Spleen (tissue), 11 donors: ENCODE measurements at regions not wholly inside any gene's neighbourhood (a gene's known extent, or its start where the extent isn't known, plus 50 kb on each side); places are given as distances from the start of the nearest gene placed in this dataset.
"Not testable (repeated sequence)": the region's sequence is repeated elsewhere in the genome, so short reads cannot be mapped to it uniquely, and the experiment has no call there.

Experiments used
- DNase-seq: peaks from one replicate; pipeline ENCODE4 v3.0.0-alpha.2; 2020
- H3K27ac ChIP-seq, 8 donors: fragments of 200-600 bp; sonication (generic) in 7 of 8; 1 replicate in 4 of 8; 2 replicates in 4 of 8; pipeline versions ENCODE4 v1.5.0 to v1.8.0; 2016 to 2021; ENCODE audit warnings: inconsistent platforms in 4 of 8, mild to moderate bottlenecking in 4 of 8, moderate library complexity in 1 of 8
- H3K27me3 ChIP-seq, 7 donors: fragments of 200-600 bp; sonication (generic) in 6 of 7; replicated peaks in 1 of 7; 1 replicate in 4 of 7; 2 replicates in 3 of 7; pipeline versions ENCODE4 v1.5.0 to v1.8.0; 2016 to 2021; ENCODE audit warnings: inconsistent platforms in 3 of 7, mild to moderate bottlenecking in 1 of 7
- H3K36me3 ChIP-seq, 6 donors: fragments of 200-600 bp; sonication (generic) in 5 of 6; 1 replicate in 4 of 6; 2 replicates in 2 of 6; pipeline versions ENCODE4 v1.5.0 to v1.8.0; 2016 to 2021; ENCODE audit warnings: inconsistent platforms in 2 of 6
- H3K4me1 ChIP-seq, 6 donors: fragments of 200-600 bp; sonication (generic) in 5 of 6; 1 replicate in 3 of 6; 2 replicates in 3 of 6; pipeline versions ENCODE4 v1.5.0 to v1.8.0; 2016 to 2021; ENCODE audit warnings: inconsistent platforms in 3 of 6
- H3K4me3 ChIP-seq, 8 donors: fragments of 200-600 bp; sonication (generic) in 7 of 8; 1 replicate in 4 of 8; 2 replicates in 4 of 8; pipeline versions ENCODE4 v1.5.0 to v1.8.0; 2016 to 2021; ENCODE audit warnings: inconsistent platforms in 4 of 8, mild to moderate bottlenecking in 4 of 8, moderate library complexity in 2 of 8
- H3K9me3 ChIP-seq, 8 donors: fragments of 200-600 bp; sonication (generic) in 7 of 8; 1 replicate in 4 of 8; 2 replicates in 4 of 8; pipeline versions ENCODE4 v1.5.0 to v1.8.0; 2016 to 2021; ENCODE audit warnings: inconsistent platforms in 4 of 8
- POLR2A ChIP-seq, 3 donors: fragments of 450-650 bp; IDR thresholded peaks; one replicate each; pipeline ENCODE4 v1.5.1; 2017; ENCODE audit warnings: antibody characterized with exemption in 3 of 3, mild to moderate bottlenecking in 1 of 3
- POLR2AphosphoS5 ChIP-seq, 3 donors: sonication (generic); formaldehyde crosslinking; IDR thresholded peaks; one replicate each; pipeline ENCODE4 v1.5.1; 2017; ENCODE audit warnings: antibody characterized with exemption in 3 of 3
- WGBS, 5 donors: extraction: QIAGEN DNeasy Blood & Tissue Kit in 3 of 5; methylation state at CpG; one replicate each; pipeline versions ENCODE4 v1.1.5 to v1.1.7; 2013 to 2018; 5-methylcytosine and 5-hydroxymethylcytosine counted together
- intact Hi-C: fragments of 100-400 bp; cut with DNase I; formaldehyde crosslinking; loops from one replicate; pipeline ENCODE4 v1.15.0; 2023; ENCODE audit warnings: low total_unique reads
- TF ChIP-seq, protein P1 (sequence below), 11 experiments: fragments of 200-600 bp in 7 of 11; fragments of 450-650 bp in 4 of 11; sonication (generic) in 4 of 11; IDR thresholded peaks in 8 of 11; conservative IDR thresholded peaks in 3 of 11; 1 replicate in 7 of 11; 2 replicates in 4 of 11; pipeline versions ENCODE4 v1.4.0 to v1.8.0; 2016 to 2021; ENCODE audit warnings: antibody characterized with exemption in 11 of 11, inconsistent platforms in 4 of 11, mild to moderate bottlenecking in 1 of 11
- donor health status: healthy with polysubstance abuse.
- donor health status: DM: no; HTN: no; CAD: no; lungs with moderate emphysema.
- donor health status: DM: no; HTN: no; CAD: no.
- donor health status: Bipolar disorder and iron deficiency.
- donor health status: healthy.
- donor health status: DM: no; HTN: no; CAD: no.
- donor health status: DM: yes; HTN: yes; CAD: no.

DNA sequence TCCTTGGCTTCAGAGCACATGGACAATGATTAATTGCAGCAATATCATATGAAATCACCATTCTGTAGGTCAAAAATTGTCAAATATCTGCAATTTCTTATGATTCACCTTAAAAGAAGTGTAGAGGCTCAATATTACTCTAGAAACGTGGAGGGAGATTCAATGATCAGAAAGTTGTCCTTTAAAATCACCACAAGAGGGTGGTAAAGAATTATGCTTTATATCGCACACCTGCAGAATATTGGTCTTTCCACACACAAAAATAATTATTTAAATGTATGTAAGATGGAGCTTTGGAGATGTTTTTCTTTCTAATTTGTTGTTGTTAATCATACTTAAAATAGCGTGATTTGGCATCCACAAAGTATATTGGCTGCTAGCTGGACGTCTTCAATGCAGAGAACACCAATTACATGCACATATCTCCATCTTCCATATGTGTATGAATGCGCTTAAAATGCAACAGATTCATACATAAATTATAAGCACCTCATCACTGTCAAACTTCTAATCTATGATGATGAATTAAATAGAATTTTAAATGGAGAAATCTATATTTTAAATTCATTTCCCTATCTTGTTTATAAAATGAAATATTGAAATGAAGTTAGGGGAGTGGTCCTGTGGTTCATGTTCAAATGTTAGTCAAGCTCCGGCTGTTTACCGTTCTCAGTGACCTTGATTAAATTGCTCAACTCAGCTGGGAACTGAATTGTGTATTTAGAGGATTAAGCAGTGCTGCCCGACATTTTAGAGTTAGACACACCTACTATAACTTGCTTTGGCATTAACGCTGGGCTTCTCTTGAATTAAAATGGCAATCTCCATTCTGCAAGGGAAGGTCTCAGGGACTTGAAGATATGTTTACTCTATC, 153.5 kb upstream of the CHL1 start:
- H3K27ac ChIP-seq, H3K36me3 ChIP-seq, DNase-seq, intact Hi-C loops, H3K4me3 ChIP-seq, H3K27me3 ChIP-seq, H3K4me1 ChIP-seq, H3K9me3 ChIP-seq: not testable (repeated sequence)
- WGBS, 5 donors = 43 to 54% (median 51%) methylated on average over 9 of the region's 9 CpGs
- TF ChIP-seq, protein P1, sequence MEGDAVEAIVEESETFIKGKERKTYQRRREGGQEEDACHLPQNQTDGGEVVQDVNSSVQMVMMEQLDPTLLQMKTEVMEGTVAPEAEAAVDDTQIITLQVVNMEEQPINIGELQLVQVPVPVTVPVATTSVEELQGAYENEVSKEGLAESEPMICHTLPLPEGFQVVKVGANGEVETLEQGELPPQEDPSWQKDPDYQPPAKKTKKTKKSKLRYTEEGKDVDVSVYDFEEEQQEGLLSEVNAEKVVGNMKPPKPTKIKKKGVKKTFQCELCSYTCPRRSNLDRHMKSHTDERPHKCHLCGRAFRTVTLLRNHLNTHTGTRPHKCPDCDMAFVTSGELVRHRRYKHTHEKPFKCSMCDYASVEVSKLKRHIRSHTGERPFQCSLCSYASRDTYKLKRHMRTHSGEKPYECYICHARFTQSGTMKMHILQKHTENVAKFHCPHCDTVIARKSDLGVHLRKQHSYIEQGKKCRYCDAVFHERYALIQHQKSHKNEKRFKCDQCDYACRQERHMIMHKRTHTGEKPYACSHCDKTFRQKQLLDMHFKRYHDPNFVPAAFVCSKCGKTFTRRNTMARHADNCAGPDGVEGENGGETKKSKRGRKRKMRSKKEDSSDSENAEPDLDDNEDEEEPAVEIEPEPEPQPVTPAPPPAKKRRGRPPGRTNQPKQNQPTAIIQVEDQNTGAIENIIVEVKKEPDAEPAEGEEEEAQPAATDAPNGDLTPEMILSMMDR (IDR thresholded peaks at IDR 0.05 in 8 of 11, conservative IDR thresholded peaks at IDR 0.05 in 3 of 11) = peak in 9 of 11 experiments; percentile 10 to 57 (median 45)

DNA sequence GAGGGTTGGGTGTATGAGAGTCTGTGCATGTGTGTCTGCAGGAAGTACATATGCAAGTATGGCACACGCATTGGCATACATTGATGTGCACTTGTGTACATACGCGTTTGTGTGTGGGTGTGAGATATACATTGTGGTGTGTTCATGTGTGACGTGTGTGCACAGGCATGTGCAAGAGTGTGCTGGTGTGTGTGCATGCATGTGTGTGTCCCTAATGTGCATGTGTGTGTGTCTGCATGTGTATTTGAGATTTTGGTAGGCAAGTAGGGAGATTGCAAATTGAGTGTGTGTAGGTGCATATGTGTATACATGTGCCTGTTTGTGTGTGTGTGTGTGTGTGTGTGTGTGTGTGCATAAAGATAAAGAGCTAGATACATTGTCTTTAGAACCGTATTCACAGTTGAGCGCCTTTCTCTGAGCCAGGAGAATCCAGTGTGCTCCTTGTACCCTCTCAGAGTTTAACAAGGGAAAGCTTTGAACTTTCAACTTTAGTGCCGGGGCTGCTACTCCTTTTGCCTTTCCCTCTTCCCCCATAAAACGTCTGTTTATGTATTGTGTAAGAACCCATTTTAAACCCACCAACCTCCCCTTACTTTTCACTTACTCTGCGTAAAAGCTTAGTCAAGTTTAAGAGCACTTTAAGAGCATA, 152.4 kb upstream of the CHL1 start:
- WGBS, 5 donors = 75 to 83% (median 79%) methylated on average over 9 of the region's 9 CpGs
- no peak overlapping the region for H3K27ac ChIP-seq
- TF ChIP-seq, protein P1 (IDR thresholded peaks at IDR 0.05 in 8 of 11, conservative IDR thresholded peaks at IDR 0.05 in 3 of 11) = no peak
- TF ChIP-seq POLR2A (IDR thresholded peaks at IDR 0.05) (no peak), POLR2AphosphoS5 (IDR thresholded peaks at IDR 0.05) (no peak)
- DNase-seq = no peak
- peaks cover 0 to 6% (median 0%) of the 10 kb centered on the region in 7 donors for H3K27me3 ChIP-seq
- no peaks in the 10 kb centered on the region for H3K9me3 ChIP-seq
- H3K4me3 ChIP-seq = no peak overlapping the region
- H3K4me1 ChIP-seq = no peaks in the 10 kb centered on the region
- no peaks in the 10 kb centered on the region for H3K36me3 ChIP-seq
- intact Hi-C loops = no loop called here

DNA sequence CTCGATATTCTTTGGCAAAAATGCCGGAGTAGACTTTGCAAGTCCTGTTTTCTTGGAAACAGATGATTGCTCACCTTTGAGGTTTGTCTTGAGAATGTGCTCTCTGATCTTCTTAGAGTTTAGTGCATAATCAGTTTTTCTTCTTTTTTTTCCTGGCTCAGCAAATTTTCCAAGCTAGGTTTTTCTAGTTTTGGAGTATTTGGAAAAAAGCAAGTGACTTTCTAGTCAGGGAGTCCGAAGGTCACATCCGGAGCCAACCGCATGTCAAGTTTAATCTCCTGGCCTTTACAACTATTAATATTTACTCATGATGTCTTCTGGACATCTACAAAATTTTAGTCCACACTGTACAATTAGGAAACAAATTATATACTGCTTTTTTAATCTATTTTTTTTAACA, 151.6 kb upstream of the CHL1 start:
- intact Hi-C loops, H3K4me1 ChIP-seq: not testable (repeated sequence)
- 80 to 93% (median 87%) methylated on average over 5 of the region's 5 CpGs for WGBS, 5 donors

DNA sequence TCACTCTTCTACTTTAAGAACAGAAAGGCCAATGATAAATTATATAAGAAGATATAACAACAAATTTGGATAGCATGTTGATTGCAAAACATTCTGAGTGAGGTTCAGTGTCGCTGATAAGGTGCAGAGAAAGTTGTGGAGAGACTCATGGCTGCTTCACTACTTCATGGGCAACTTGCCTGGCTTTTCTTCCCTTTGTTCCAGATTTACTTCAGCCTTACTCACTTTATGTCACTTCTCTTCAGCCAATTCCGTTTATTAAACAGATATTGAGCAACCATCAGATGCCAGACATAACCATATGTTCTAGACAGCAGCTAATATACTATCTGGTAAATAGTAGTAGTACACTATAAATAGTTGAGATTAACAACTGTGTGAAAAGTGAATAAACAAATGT, 150.0 kb upstream of the CHL1 start:
- intact Hi-C loops = no loop called here
- Histone ChIP-seq H3K4me1 (no peaks in the 10 kb centered on the region), H3K4me3 (no peak overlapping the region), H3K27ac (no peak overlapping the region), H3K36me3 (no peaks in the 10 kb centered on the region), H3K9me3 (peaks cover 0 to 7% (median 2%) of the 10 kb centered on the region in 8 donors), H3K27me3 (peaks cover 0 to 6% (median 0%) of the 10 kb centered on the region in 7 donors)
- TF ChIP-seq POLR2AphosphoS5 (IDR thresholded peaks at IDR 0.05) = no peak
- TF ChIP-seq, protein P1 (IDR thresholded peaks at IDR 0.05 in 8 of 11, conservative IDR thresholded peaks at IDR 0.05 in 3 of 11) = no peak
- no peak for TF ChIP-seq POLR2A (IDR thresholded peaks at IDR 0.05)
- no peak for DNase-seq
- WGBS, 5 donors = 69 to 82% (median 73%) methylated on average over 2 of the region's 2 CpGs

More for the DNA sequence above, 151.6 kb upstream of the CHL1 start:
- H3K27me3 ChIP-seq, H3K27ac ChIP-seq, H3K9me3 ChIP-seq, H3K4me3 ChIP-seq, H3K36me3 ChIP-seq, DNase-seq: not testable (repeated sequence)

DNA sequence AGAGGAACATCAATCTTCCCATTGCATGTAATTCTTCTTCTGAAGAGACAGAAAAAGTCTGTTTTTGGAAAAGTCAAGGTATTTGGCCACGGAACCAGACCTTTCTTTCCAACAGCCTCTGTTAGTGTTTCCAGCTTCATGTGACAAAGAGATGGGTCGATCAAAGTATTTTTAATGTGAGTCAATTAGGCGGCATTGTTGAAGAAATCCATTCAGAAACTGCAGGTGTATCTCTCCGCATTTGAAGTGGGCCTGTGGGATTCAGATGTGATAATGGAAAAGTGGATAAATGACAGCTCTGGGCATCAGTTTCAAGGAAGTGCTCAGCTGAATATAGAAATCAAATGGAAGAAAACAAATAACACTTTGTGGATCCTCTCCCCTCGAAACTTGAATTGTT, 143.1 kb upstream of the CHL1 start:
- DNase-seq, H3K4me3 ChIP-seq, H3K36me3 ChIP-seq, H3K4me1 ChIP-seq, H3K27me3 ChIP-seq, intact Hi-C loops, H3K27ac ChIP-seq: not testable (repeated sequence)
- peaks cover 0 to 10% (median 2%) of the 10 kb centered on the region in 8 donors for H3K9me3 ChIP-seq
- WGBS, 5 donors = 76 to 87% (median 83%) methylated on average over 5 of the region's 5 CpGs
